Uterus (tissue), 3 donors: ENCODE measurements at regions not wholly inside any gene's neighbourhood (a gene's known extent, or its start where the extent isn't known, plus 50 kb on each side); places are given as distances from the start of the nearest gene placed in this dataset.

Source experiments
- DNase-seq, 2 donors: peaks; one replicate each; pipeline ENCODE4 v3.0.0-alpha.2; 2019 to 2020
- H3K27ac ChIP-seq, 2 donors: fragments of 200-600 bp; sonication (generic); 1 replicate in 1 of 2; 2 replicates in 1 of 2; pipeline ENCODE4 v1.5.1; 2016 to 2018
- H3K27me3 ChIP-seq, 2 donors: fragments of 200-600 bp; sonication (generic); one replicate each; pipeline ENCODE4 v1.5.1; 2018 to 2019; ENCODE audit warnings: control low read depth in 1 of 2
- H3K36me3 ChIP-seq, 2 donors: fragments of 200-600 bp; sonication (generic); one replicate each; pipeline ENCODE4 v1.5.1; 2019; ENCODE audit warnings: control low read depth in 1 of 2
- H3K4me1 ChIP-seq, 2 donors: fragments of 200-600 bp; sonication (generic); one replicate each; pipeline ENCODE4 v1.5.1; 2018 to 2019; ENCODE audit warnings: control low read depth in 1 of 2
- H3K4me3 ChIP-seq, 2 donors: fragments of 200-600 bp; sonication (generic); 1 replicate in 1 of 2; 2 replicates in 1 of 2; pipeline ENCODE4 v1.5.1; 2018 to 2019; ENCODE audit warnings: mild to moderate bottlenecking in 1 of 2
- H3K9me3 ChIP-seq, 2 donors: fragments of 200-600 bp; sonication (generic); one replicate each; pipeline ENCODE4 v1.5.1; 2019; ENCODE audit warnings: control low read depth in 1 of 2
- CTCF ChIP-seq, 4 experiments: fragments of 200-600 bp in 2 of 4; fragments of 450-650 bp in 2 of 4; sonication (generic) in 2 of 4; IDR thresholded peaks; one replicate each; pipeline ENCODE4 v1.5.1; 2016 to 2019; ENCODE audit warnings: antibody characterized with exemption in 4 of 4, mild to moderate bottlenecking in 2 of 4, moderate library complexity in 1 of 4
- POLR2A ChIP-seq, 2 donors: fragments of 450-650 bp; IDR thresholded peaks; one replicate each; pipeline ENCODE4 v1.6.1; 2016; ENCODE audit warnings: antibody characterized with exemption in 2 of 2, mild to moderate bottlenecking in 1 of 2, moderate library complexity in 1 of 2
- intact Hi-C: fragments of 100-400 bp; cut with DNase I; formaldehyde crosslinking; loops from one replicate; pipeline ENCODE4 v1.15.1; 2023; ENCODE audit warnings: low total_unique reads
- donor health status: DM: yes; HTN: yes; CAD: no.

GRCh38 chr6:164836486-164836885 is 472.9 kb downstream of the C6orf118 start:
- no peaks in the 10 kb centered on the region for H3K9me3 ChIP-seq

GRCh38 chr6:164832410-164832809 is 477.0 kb downstream of the C6orf118 start:
- DNase-seq = no peak
- no peak overlapping the region for H3K4me3 ChIP-seq
- H3K27ac ChIP-seq = no peak overlapping the region
- intact Hi-C loops = no loop called here
- no peaks in the 10 kb centered on the region for H3K36me3 ChIP-seq
- no peaks in the 10 kb centered on the region for H3K9me3 ChIP-seq
- no peaks in the 10 kb centered on the region for H3K27me3 ChIP-seq
- TF ChIP-seq CTCF (IDR thresholded peaks at IDR 0.05) (no peak), POLR2A (IDR thresholded peaks at IDR 0.05) (no peak)
- no peaks in the 10 kb centered on the region for H3K4me1 ChIP-seq

More at GRCh38 chr6:164836486-164836885, 472.9 kb downstream of the C6orf118 start:
- no peak overlapping the region for H3K27ac ChIP-seq
- no peaks in the 10 kb centered on the region for H3K36me3 ChIP-seq
- no peak for TF ChIP-seq POLR2A (IDR thresholded peaks at IDR 0.05)
- TF ChIP-seq CTCF (IDR thresholded peaks at IDR 0.05) = no peak
- DNase-seq = no peak
- no peaks in the 10 kb centered on the region for H3K27me3 ChIP-seq
- H3K4me3 ChIP-seq = no peak overlapping the region
- intact Hi-C loops = no loop called here
- no peaks in the 10 kb centered on the region for H3K4me1 ChIP-seq

GRCh38 chr6:164827537-164827936 is 481.9 kb downstream of the C6orf118 start:
- DNase-seq = no peak
- no peak overlapping the region for H3K27ac ChIP-seq
- no peaks in the 10 kb centered on the region for H3K36me3 ChIP-seq
- H3K9me3 ChIP-seq = no peaks in the 10 kb centered on the region
- no peak for TF ChIP-seq POLR2A (IDR thresholded peaks at IDR 0.05)
- TF ChIP-seq CTCF (IDR thresholded peaks at IDR 0.05) = no peak
- H3K27me3 ChIP-seq = no peaks in the 10 kb centered on the region
- no peak overlapping the region for H3K4me3 ChIP-seq
- no peaks in the 10 kb centered on the region for H3K4me1 ChIP-seq
- intact Hi-C loops = no loop called here

GRCh38 chr6:164826831-164827468 is 482.5 kb downstream of the C6orf118 start:
- Histone ChIP-seq H3K27me3 (no peaks in the 10 kb centered on the region), H3K27ac (no peak overlapping the region), H3K4me3 (no peak overlapping the region), H3K4me1 (no peaks in the 10 kb centered on the region), H3K9me3 (no peaks in the 10 kb centered on the region), H3K36me3 (no peaks in the 10 kb centered on the region)
- no peak for DNase-seq
- intact Hi-C loops = no loop called here
- TF ChIP-seq CTCF (IDR thresholded peaks at IDR 0.05) = no peak
- no peak for TF ChIP-seq POLR2A (IDR thresholded peaks at IDR 0.05)

- intact Hi-C loops = no loop called here
- TF ChIP-seq CTCF (IDR thresholded peaks at IDR 0.05) (no peak), POLR2A (IDR thresholded peaks at IDR 0.05) (no peak)
These were observed 484.0 kb downstream of the C6orf118 start for GRCh38 chr6:164825386-164825785.

More at GRCh38 chr6:164825386-164825785, 484.0 kb downstream of the C6orf118 start:
- Histone ChIP-seq H3K4me1 (no peaks in the 10 kb centered on the region), H3K27ac (no peak overlapping the region), H3K27me3 (no peaks in the 10 kb centered on the region), H3K9me3 (no peaks in the 10 kb centered on the region), H3K4me3 (no peak overlapping the region), H3K36me3 (no peaks in the 10 kb centered on the region)
- DNase-seq = no peak
